ENCODE measurements at regions not wholly inside any gene's neighbourhood (a gene's known extent, or its start where the extent isn't known, plus 50 kb on each side); places are given as distances from the start of the nearest gene placed in this dataset.

DNA sequence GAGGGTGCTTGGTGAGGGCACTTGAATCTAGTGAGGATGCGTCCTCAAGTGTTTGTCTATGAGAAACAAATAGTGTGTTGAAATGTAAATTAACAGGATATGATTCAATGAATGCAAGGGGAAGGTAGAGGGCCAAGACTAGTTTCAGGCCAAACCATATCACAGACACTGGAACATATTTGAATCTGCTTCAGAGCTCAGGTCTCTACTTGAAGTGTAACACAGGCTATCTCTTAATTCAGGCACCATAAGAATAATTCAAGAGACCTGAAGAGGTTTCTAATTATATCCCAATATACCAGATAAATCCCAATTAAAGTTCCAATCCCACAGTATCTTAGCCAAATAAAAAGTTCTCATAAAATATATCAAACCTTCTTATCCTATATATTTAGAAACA lies 146.5 kb upstream of the INTU start:
- no peak for TF ChIP-seq EZH2phosphoT487 (IDR thresholded peaks at IDR 0.05; ENCODE audit: low read length)
- TF ChIP-seq, protein P1, sequence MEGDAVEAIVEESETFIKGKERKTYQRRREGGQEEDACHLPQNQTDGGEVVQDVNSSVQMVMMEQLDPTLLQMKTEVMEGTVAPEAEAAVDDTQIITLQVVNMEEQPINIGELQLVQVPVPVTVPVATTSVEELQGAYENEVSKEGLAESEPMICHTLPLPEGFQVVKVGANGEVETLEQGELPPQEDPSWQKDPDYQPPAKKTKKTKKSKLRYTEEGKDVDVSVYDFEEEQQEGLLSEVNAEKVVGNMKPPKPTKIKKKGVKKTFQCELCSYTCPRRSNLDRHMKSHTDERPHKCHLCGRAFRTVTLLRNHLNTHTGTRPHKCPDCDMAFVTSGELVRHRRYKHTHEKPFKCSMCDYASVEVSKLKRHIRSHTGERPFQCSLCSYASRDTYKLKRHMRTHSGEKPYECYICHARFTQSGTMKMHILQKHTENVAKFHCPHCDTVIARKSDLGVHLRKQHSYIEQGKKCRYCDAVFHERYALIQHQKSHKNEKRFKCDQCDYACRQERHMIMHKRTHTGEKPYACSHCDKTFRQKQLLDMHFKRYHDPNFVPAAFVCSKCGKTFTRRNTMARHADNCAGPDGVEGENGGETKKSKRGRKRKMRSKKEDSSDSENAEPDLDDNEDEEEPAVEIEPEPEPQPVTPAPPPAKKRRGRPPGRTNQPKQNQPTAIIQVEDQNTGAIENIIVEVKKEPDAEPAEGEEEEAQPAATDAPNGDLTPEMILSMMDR (IDR thresholded peaks at IDR 0.05; ENCODE audit: low read length): no peak
